ENCODE measurements at regions not wholly inside any gene's neighbourhood (a gene's known extent, or its start where the extent isn't known, plus 50 kb on each side); places are given as distances from the start of the nearest gene placed in this dataset.
"Not testable (repeated sequence)": the region's sequence is repeated elsewhere in the genome, so short reads cannot be mapped to it uniquely, and the experiment has no call there.

GRCh38 chr12:8282181-8282580, 54.8 kb upstream of the FAM90A1 start:
- DNase-seq (ENCODE audit: low read depth in 4 of 4, low spot score in 2 of 4), result not testable (repeated sequence)

- peak in 1 of 4 donors; percentile 9 for DNase-seq (ENCODE audit: low read depth in 4 of 4, low spot score in 2 of 4)
Observed at GRCh38 chr12:8285681-8286080, 58.3 kb upstream of the FAM90A1 start.

- DNase-seq (ENCODE audit: low read depth in 4 of 4, low spot score in 2 of 4), result not testable (repeated sequence)
Observed at GRCh38 chr12:8291764-8292163, 64.3 kb upstream of the FAM90A1 start.

DNA sequence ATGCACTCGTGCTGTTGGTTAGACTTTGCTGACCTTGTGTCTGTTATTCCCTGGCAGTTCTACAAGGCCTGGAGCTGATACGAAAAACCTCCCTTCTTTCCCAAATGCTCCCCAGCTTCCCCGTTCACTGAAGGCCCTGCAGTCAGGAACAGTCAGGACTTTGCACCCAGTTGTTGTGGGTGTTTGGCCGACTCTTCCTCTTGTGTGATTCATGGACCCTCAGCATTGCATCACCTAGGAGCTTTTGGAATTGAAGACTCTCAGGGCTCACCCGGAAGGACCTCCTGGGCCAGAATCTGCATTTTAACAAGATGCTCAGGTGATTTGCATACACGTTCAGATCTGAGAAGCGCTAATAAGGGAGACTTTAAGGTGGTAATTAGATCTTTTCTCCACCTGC, 67.2 kb upstream of the FAM90A1 start:
- DNase-seq (ENCODE audit: low read depth in 4 of 4, low spot score in 2 of 4), result not testable (repeated sequence)

DNA sequence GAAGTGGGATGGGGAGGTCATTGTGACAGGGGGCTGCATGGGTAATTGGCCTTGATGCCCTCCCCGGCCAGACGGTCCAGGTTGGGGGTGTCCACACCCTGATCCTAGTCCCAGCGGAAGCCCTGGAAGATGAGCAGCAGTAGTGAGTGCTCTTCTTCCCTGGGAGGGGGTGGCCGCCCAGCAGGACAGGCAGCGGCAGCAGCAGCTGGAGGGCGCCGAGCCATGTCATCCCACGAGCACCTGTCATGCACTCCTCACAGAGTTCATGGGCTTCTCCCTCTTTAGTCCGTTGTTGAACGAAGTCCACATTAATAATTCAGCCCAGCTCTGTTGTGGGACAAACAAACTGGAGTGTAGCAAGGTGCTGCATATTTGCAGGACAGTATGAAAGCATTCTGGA, 81.2 kb upstream of the FAM90A1 start:
- DNase-seq (ENCODE audit: low read depth in 4 of 4, low spot score in 2 of 4), result not testable (repeated sequence)

GRCh38 chr12:8315997-8316396, 88.6 kb upstream of the FAM90A1 start:
- not testable (repeated sequence) for DNase-seq (ENCODE audit: low read depth in 4 of 4, low spot score in 2 of 4)

DNA sequence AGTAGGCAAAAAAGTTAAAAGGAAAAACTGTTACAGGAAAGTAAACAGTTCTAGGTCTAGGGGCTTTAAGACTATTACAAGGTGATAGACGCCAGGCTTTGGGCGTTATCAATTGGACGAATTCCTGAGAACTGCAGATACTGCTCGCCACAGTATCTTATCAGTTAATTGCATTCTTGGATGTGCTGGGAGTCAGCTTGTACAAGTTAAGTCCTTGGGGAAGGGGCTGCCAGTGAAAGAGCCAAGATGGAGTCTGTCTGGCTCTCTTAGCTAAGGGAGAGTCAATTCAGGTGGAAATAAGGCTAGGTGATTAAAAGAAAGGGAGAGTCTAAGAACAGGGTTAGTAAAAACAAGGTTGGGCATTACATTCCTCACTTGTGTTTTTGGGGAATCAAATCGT, 90.3 kb upstream of the FAM90A1 start:
- not testable (repeated sequence) for DNase-seq (ENCODE audit: low read depth in 4 of 4, low spot score in 2 of 4)

GRCh38 chr12:8320251-8320730, 92.9 kb upstream of the FAM90A1 start:
- DNase-seq (ENCODE audit: low read depth in 4 of 4, low spot score in 2 of 4), result peak in 2 of 4 donors; percentile 8 to 24

DNA sequence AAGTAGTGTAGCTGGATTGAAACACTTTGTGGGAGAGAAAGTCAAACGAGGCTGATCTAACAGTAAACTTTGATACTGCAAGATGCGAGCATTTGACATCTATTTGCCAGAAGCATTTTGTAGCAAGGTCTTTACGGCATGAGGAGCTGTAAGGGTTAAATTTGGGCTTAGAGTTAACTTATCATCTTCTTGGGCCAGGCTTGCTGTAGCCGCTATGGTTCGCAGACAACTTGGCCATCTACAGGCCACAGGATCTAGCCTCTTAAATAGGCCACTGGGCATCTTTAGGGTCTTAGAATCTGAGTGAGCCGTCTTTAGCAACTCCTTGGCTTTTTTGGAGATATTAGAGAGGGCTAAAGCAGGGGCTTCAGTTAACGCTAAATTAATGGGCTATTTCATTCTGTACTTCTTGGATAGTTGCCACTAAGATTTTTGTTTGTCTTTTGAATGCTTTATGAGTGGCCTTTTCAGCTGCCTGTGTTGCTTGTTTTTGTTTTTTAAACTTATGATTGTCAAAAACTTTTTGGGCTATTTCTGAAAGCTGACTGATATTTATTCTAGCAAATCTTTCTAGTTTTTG, 93.5 kb upstream of the FAM90A1 start:
- peak in 1 of 4 donors; percentile 2 for DNase-seq (ENCODE audit: low read depth in 4 of 4, low spot score in 2 of 4)

- not testable (repeated sequence) for DNase-seq (ENCODE audit: low read depth in 4 of 4, low spot score in 2 of 4)
Observed at GRCh38 chr12:8325145-8325839, 97.9 kb upstream of the FAM90A1 start.

DNA sequence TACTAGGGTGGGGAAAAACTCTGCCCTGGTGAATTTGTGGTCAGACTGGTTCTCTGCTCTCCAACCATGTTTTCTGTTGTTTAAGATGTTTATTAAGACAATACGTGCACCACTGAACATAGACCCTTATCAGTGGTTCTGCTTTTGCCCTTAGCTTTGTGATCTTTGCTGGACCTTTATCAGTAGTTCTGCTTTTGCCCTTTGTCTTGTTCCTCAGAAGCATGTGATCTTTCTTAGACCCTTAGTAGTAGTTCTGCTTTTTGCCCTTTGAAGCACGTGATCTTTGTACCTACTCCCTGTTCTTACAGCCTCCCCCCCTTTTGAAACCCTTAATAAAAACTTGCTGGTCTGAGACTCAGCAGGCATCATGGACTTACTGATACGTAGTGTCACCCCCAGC, 101.4 kb upstream of the FAM90A1 start:
- DNase-seq (ENCODE audit: low read depth in 4 of 4, low spot score in 2 of 4), result not testable (repeated sequence)

- DNase-seq (ENCODE audit: low read depth in 4 of 4, low spot score in 2 of 4), result not testable (repeated sequence)
Observed at GRCh38 chr12:8332373-8332772, 105.0 kb upstream of the FAM90A1 start.

GRCh38 chr12:8351073-8351472, 104.7 kb upstream of the CLEC6A start:
- not testable (repeated sequence) for DNase-seq (ENCODE audit: low read depth in 4 of 4, low spot score in 2 of 4)

DNA sequence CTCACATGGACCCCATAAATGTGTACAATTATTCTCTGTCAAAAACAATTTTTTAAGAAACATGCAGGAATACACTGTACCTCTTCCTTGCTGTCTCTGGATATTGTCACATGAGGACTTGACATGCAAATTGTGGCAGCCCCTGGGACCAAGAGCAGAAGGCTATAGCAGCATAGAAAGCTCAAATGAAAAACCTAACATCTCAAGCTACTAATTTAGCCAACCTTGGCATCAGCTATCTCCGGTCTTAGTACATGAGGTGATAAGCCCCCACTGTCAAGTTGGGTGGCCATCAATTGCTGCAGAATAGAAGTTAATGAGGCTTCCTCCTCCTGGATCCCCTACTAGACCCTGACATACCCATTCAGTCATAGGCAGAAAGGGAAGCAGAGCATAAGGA, 101.0 kb upstream of the CLEC6A start:
- DNase-seq (ENCODE audit: low read depth in 4 of 4, low spot score in 2 of 4), result not testable (repeated sequence)

DNA sequence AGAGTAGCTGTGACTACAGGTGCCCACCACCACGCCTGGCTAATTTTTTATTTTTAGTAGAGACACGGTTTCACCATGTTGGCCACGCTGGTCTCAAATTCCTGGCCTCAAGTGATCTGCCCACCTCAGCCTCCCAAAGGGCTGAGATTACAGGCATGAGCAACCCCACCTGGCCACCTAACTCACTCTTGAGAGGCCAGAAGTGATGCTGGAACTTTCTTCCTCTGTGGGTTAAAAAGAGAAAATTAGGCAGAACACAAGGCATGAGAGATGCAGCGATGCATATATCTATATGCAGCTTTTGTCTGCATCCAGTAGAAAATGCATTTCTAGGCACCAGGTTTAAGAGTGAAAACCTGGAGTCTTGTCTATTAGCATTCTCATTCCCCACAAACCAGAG, 100.2 kb upstream of the CLEC6A start:
- DNase-seq (ENCODE audit: low read depth in 4 of 4, low spot score in 2 of 4), result not testable (repeated sequence)

GRCh38 chr12:8373744-8374143, 82.0 kb upstream of the CLEC6A start:
- DNase-seq (ENCODE audit: low read depth in 4 of 4, low spot score in 2 of 4), result peak in 1 of 4 donors; percentile 0

DNA sequence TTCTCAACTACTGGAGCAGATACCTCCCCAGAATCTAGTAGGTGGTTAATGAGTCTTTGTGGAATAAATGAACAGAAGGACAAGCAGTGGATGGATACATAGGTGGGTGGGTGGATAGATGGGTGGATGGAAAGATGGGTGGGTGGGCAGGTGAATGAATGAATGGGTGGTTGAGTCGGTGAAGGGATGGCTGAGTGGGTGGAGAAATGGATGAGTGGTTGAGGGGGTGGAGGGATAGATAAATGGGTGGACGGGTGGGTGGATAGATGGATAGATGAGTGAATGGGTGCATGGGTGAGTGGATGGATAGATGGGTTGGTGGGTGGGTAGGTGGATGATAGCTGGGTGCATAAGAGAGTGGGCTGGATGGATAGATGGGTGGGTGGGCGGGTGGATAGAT, 80.6 kb upstream of the CLEC6A start:
- DNase-seq (ENCODE audit: low read depth in 4 of 4, low spot score in 2 of 4), result not testable (repeated sequence)

DNA sequence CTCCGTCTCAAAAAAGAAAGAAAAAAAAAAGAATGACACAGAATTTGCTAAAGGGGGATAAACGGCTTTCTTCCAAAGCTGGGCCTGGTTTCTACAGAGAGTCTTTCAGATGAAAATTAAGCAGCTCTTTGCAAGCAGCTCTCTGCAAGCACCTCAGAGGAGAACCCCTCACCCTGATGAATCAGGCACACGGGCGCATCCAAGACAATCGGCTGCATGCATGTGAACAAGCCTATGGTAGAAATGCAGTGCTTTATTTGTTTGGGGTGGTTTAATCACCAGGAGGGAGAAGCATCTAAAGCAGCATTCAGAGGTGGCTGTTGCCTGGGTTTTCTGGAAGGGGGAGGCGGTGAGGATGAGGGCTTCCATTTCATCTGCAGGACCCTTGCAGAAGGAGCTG, 78.0 kb upstream of the CLEC6A start:
- not testable (repeated sequence) for DNase-seq (ENCODE audit: low read depth in 4 of 4, low spot score in 2 of 4)

DNA sequence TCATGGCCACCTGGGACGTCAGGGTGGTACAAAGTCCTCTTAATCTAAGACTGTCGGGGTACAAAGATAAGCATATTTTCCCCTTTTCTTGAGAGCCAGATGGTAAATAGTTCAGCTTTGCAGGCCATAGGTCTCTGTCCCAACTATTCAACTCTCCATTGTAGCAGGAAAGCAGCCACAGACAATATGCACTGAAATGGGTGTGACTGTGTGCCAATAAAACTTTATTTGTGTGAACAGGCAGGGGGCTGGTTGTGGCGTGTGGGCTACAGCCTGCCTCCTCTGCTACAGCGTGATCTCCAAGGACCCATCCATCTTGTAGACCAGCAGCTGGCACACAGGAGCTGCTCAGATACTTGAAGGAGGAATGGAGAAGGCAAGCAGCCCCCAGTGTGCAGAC, 73.2 kb upstream of the CLEC6A start:
- DNase-seq (ENCODE audit: low read depth in 4 of 4, low spot score in 2 of 4), result not testable (repeated sequence)

DNA sequence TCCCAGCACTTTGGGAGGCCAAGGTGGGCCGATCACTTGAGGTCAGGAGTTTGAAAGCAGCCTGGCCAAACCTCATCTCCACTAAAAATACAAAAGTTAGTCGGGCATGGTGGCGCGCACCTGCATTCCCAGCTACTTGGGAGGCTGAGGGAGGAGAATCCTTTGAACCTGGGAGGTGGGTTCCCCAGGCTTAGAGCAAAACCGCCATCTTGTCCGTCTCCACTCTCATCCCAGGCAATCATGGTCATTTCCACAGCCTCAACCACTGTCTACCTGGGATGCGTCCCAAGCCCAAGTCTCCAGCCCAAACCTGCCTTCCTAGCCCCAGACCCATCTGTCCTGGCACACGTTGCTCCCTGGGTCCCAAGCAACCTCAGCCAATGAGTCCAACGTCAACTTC, 71.1 kb upstream of the CLEC6A start:
- DNase-seq (ENCODE audit: low read depth in 4 of 4, low spot score in 2 of 4), result not testable (repeated sequence)

- not testable (repeated sequence) for DNase-seq (ENCODE audit: low read depth in 4 of 4, low spot score in 2 of 4)
Observed at GRCh38 chr12:8385431-8385830, 70.3 kb upstream of the CLEC6A start.

DNA sequence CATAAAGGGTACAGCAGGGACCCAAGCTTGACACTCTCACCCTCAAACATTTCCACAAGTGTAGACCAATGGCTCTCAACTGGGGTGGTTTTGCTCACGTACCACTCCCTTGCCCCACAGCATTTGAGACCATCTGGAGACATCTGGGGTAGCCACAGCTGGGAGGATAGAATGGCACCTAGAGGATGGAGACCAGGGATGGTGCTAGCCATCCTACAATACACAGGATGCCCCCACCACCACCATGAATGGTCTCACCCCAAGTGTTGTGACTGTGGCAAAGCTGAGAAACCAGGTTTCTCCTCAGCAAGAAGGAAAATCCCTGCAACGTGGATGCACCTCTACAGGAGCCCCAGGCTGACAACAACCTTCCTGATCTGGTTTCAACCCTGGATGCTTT, 69.1 kb upstream of the CLEC6A start:
- not testable (repeated sequence) for DNase-seq (ENCODE audit: low read depth in 4 of 4, low spot score in 2 of 4)
